ENCODE measurements at regions not wholly inside any gene's neighbourhood (a gene's known extent, or its start where the extent isn't known, plus 50 kb on each side); places are given as distances from the start of the nearest gene placed in this dataset.
"Not testable (repeated sequence)": the region's sequence is repeated elsewhere in the genome, so short reads cannot be mapped to it uniquely, and the experiment has no call there.

DNA sequence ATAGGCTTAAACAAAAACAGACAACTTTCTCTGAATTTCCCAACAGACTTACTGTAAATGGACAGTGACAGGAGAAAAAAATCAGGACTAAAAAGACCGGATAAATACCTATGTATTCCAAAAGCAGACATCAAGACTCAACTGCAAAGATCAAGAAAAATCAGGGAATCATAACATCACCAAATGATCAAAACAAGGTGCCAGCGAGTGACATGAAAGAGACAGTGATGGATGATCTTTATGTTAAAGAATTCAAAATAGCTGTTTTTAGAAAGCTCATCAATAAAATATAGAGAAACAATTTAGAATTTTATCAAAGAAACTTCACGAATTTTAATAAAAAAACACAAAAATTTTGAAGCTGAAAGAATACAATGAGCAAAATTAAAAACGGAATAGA, 952.5 kb upstream of the ATXN7L3B start:
- no peak for TF ChIP-seq CTCF (IDR thresholded peaks at IDR 0.05; ENCODE audit: extremely low read depth, insufficient read depth, missing control alignments)
- no peak for DNase-seq (ENCODE audit: low spot score)
- in situ Hi-C loops (cut with MboI; ENCODE audit: low pct_unique_long_range_greater_than_20kb, low sequenced_read_pairs, unreplicated experiment): no loop called here

- DNase-seq (ENCODE audit: low spot score): no peak
- TF ChIP-seq CTCF (IDR thresholded peaks at IDR 0.05; ENCODE audit: extremely low read depth, insufficient read depth, missing control alignments): no peak
- in situ Hi-C loops (cut with MboI; ENCODE audit: low pct_unique_long_range_greater_than_20kb, low sequenced_read_pairs, unreplicated experiment): no loop called here
Observed at GRCh38 chr12:73589220-73589619, 948.4 kb upstream of the ATXN7L3B start.

DNA sequence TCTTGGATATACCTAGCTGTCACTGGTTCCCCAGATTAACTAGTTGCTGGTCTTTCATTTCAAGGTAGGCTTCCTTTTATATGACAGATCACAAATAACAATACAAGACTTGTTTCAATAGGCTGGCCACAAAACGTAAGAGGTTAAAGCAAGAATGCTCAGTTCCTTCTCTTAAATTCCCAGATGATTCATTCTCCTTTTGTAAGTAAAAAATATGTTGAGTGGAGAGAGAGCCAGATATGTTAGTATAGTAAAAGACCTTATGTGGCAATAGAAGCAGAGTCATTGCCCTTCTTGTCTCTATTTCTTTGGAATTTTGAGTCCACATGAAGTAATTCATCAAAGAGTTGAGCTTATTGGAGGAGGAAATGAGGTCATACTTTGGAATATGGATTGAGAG, 939.0 kb upstream of the ATXN7L3B start:
- no peak for DNase-seq (ENCODE audit: low spot score)
- TF ChIP-seq CTCF (IDR thresholded peaks at IDR 0.05; ENCODE audit: extremely low read depth, insufficient read depth, missing control alignments): no peak
- in situ Hi-C loops (cut with MboI; ENCODE audit: low pct_unique_long_range_greater_than_20kb, low sequenced_read_pairs, unreplicated experiment): no loop called here

- no peak for TF ChIP-seq CTCF (IDR thresholded peaks at IDR 0.05; ENCODE audit: extremely low read depth, insufficient read depth, missing control alignments)
- DNase-seq (ENCODE audit: low spot score): no peak
- in situ Hi-C loops (cut with MboI; ENCODE audit: low pct_unique_long_range_greater_than_20kb, low sequenced_read_pairs, unreplicated experiment): no loop called here
Observed at GRCh38 chr12:73599268-73599667, 938.4 kb upstream of the ATXN7L3B start.

GRCh38 chr12:73605925-73606324, 931.7 kb upstream of the ATXN7L3B start:
- in situ Hi-C loops (cut with MboI; ENCODE audit: low pct_unique_long_range_greater_than_20kb, low sequenced_read_pairs, unreplicated experiment); DNase-seq (ENCODE audit: low spot score): not testable (repeated sequence)

DNA sequence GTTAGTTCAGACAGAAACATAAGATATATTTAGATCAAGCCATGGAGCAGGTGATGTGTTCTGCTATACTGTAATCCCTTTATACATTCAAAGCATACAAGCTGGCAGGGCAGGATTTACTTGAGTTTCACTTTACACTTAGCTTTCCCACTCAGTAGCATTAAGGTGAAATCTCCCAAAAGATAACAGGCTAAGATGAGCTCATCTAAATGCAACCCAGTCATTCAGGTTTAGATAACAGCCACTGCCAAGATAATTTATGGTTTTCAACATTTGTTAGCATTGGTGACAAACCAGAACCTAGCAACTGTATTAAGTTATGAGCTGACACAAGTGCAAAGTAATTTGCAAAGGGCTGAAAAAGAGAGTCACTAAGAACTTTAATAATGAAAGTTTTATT, 925.1 kb upstream of the ATXN7L3B start:
- DNase-seq (ENCODE audit: low spot score): no peak
- TF ChIP-seq CTCF (IDR thresholded peaks at IDR 0.05; ENCODE audit: extremely low read depth, insufficient read depth, missing control alignments): no peak
- in situ Hi-C loops (cut with MboI; ENCODE audit: low pct_unique_long_range_greater_than_20kb, low sequenced_read_pairs, unreplicated experiment): no loop called here

DNA sequence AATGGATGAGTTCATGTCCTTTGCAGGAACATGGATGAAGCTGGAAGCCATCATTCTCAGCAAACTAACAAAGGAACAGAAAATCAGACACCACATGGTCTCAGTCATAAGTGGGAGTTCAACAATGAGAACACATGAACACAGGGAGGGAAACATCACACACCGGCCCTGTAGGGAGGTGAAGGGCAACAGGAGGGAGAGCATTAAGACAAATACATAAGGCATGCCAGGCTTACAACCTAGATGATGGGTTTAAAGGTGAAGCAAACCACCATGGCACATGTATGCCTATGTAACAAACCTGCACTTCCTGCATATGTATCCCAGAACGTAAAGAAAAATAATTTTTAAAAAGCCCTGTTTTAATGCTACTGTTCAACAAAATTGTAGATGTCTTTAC, 914.2 kb upstream of the ATXN7L3B start:
- no peak for TF ChIP-seq CTCF (IDR thresholded peaks at IDR 0.05; ENCODE audit: extremely low read depth, insufficient read depth, missing control alignments)
- in situ Hi-C loops (cut with MboI; ENCODE audit: low pct_unique_long_range_greater_than_20kb, low sequenced_read_pairs, unreplicated experiment): no loop called here
- DNase-seq (ENCODE audit: low spot score): no peak

Measured in GM13977 (cell line).